SU-DHL-6 (cell line): ENCODE measurements at regions not wholly inside any gene's neighbourhood (a gene's known extent, or its start where the extent isn't known, plus 50 kb on each side); places are given as distances from the start of the nearest gene placed in this dataset.

Experiments
- H2AFZ ChIP-seq: fragments of 200-600 bp; sonication (generic); 2 replicates; pipeline ENCODE4 v1.6.1; 2014; ENCODE audit warnings: low read depth, mild to moderate bottlenecking, moderate library complexity, mixed read lengths, antibody characterized with exemption, low read length; ENCODE audit not compliant: severe bottlenecking
- H3F3A ChIP-seq: fragments of 200-600 bp; shearing (Covaris generic); 2 replicates; pipeline ENCODE4 v1.6.0; 2016; ENCODE audit warnings: antibody characterized with exemption, mild to moderate bottlenecking; ENCODE audit not compliant: insufficient read depth
- H3K27ac ChIP-seq: fragments of 200-600 bp; sonication (generic); 2 replicates; pipeline ENCODE4 v1.5.1; 2016; ENCODE audit warnings: low read depth, mild to moderate bottlenecking, low read length, moderate library complexity, mixed read lengths
- H3K27me3 ChIP-seq: fragments of 200-600 bp; sonication (generic), shearing (Covaris generic); 2 replicates; pipeline ENCODE4 v1.6.0; 2014; ENCODE audit warnings: mild to moderate bottlenecking, low read length
- H3K36me3 ChIP-seq: fragments of 200-600 bp; sonication (generic); 2 replicates; pipeline ENCODE4 v1.6.1; 2014; ENCODE audit warnings: mild to moderate bottlenecking, low read length, mixed read lengths
- H3K4me2 ChIP-seq: fragments of 300-600, 200-600 bp; shearing (Covaris generic), sonication (generic); 2 replicates; pipeline ENCODE4 v1.6.0; 2014; ENCODE audit warnings: low read length, low read depth, mild to moderate bottlenecking; ENCODE audit not compliant: poor library complexity, severe bottlenecking
- H3K4me3 ChIP-seq: fragments of 200-600 bp; sonication (generic); 2 replicates; pipeline ENCODE4 v1.5.1; 2014; ENCODE audit warnings: antibody characterized with exemption, low read length, mild to moderate bottlenecking, mixed read lengths; ENCODE audit not compliant: insufficient read depth, poor library complexity, severe bottlenecking
- H3K79me2 ChIP-seq: fragments of 200-600 bp; sonication (generic); 2 replicates; pipeline ENCODE4 v1.6.1; 2014; ENCODE audit warnings: mild to moderate bottlenecking, low read length, moderate library complexity; ENCODE audit not compliant: insufficient read depth
- H3K9ac ChIP-seq: fragments of 200-600 bp; sonication (generic); 2 replicates; pipeline ENCODE4 v1.7.0; 2014; ENCODE audit warnings: mild to moderate bottlenecking, low read length
- H3K9me2 ChIP-seq: fragments of 200-600 bp; sonication (generic); replicated peaks from 2 replicates; pipeline ENCODE4 v1.6.1; 2014; ENCODE audit warnings: low read length; ENCODE audit not compliant: insufficient read depth
- H3K9me3 ChIP-seq: fragments of 200-600 bp; sonication (generic); 2 replicates; pipeline ENCODE4 v1.6.1; 2014; ENCODE audit warnings: low read length, mixed read lengths; ENCODE audit not compliant: insufficient read depth
- H4K20me1 ChIP-seq: fragments of 200-600 bp; sonication (generic); 2 replicates; pipeline ENCODE4 v1.6.1; 2014; ENCODE audit warnings: low read depth, mild to moderate bottlenecking, antibody characterized with exemption, low read length, moderate library complexity, mixed read lengths
- EZH2phosphoT487 ChIP-seq: fragments of 200-600 bp; sonication (generic), shearing (Covaris generic); conservative IDR thresholded peaks from 2 replicates; pipeline ENCODE4 v1.6.1; 2018; ENCODE audit warnings: mild to moderate bottlenecking, antibody characterized with exemption, low read length, moderate library complexity, mixed read lengths
- TF ChIP-seq, protein P1 (sequence below): fragments of 200-600 bp; sonication (generic); IDR thresholded peaks from one replicate; pipeline ENCODE4 v1.5.1; 2017; ENCODE audit warnings: antibody characterized with exemption, mild to moderate bottlenecking, low read length, moderate library complexity; ENCODE audit not compliant: insufficient read depth, poor library complexity, severe bottlenecking

- TF ChIP-seq EZH2phosphoT487, result no peak
- TF ChIP-seq, protein P1, sequence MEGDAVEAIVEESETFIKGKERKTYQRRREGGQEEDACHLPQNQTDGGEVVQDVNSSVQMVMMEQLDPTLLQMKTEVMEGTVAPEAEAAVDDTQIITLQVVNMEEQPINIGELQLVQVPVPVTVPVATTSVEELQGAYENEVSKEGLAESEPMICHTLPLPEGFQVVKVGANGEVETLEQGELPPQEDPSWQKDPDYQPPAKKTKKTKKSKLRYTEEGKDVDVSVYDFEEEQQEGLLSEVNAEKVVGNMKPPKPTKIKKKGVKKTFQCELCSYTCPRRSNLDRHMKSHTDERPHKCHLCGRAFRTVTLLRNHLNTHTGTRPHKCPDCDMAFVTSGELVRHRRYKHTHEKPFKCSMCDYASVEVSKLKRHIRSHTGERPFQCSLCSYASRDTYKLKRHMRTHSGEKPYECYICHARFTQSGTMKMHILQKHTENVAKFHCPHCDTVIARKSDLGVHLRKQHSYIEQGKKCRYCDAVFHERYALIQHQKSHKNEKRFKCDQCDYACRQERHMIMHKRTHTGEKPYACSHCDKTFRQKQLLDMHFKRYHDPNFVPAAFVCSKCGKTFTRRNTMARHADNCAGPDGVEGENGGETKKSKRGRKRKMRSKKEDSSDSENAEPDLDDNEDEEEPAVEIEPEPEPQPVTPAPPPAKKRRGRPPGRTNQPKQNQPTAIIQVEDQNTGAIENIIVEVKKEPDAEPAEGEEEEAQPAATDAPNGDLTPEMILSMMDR, result no peak
- H3K36me3 ChIP-seq, result no peaks in the 10 kb centered on the region
- H3K9me3 ChIP-seq, result no peaks in the 10 kb centered on the region
- no peaks in the 10 kb centered on the region for H3K9me2 ChIP-seq
- no peaks in the 10 kb centered on the region for H3K79me2 ChIP-seq
- H3K27ac ChIP-seq, result no peak overlapping the region
- H3F3A ChIP-seq, result no peaks in the 10 kb centered on the region
- H2AFZ ChIP-seq, result no peak overlapping the region
- no peak overlapping the region for H3K9ac ChIP-seq
- no peak overlapping the region for H3K4me2 ChIP-seq
- H3K4me3 ChIP-seq, result no peak overlapping the region
- H3K27me3 ChIP-seq, result no peaks in the 10 kb centered on the region
- H4K20me1 ChIP-seq, result no peaks in the 10 kb centered on the region
Measured at GRCh38 chr1:30286988-30287839, 436.2 kb downstream of the MATN1 start.

- no peaks in the 10 kb centered on the region for H3F3A ChIP-seq
- H3K9ac ChIP-seq, result no peak overlapping the region
- no peaks in the 10 kb centered on the region for H3K9me2 ChIP-seq
- no peaks in the 10 kb centered on the region for H3K36me3 ChIP-seq
- H3K79me2 ChIP-seq, result no peaks in the 10 kb centered on the region
- no peak overlapping the region for H3K4me2 ChIP-seq
- H2AFZ ChIP-seq, result no peak overlapping the region
- no peak overlapping the region for H3K27ac ChIP-seq
- H3K27me3 ChIP-seq, result no peaks in the 10 kb centered on the region
- H4K20me1 ChIP-seq, result no peaks in the 10 kb centered on the region
- TF ChIP-seq, protein P1, result no peak
- TF ChIP-seq EZH2phosphoT487, result no peak
- no peak overlapping the region for H3K4me3 ChIP-seq
- H3K9me3 ChIP-seq, result no peaks in the 10 kb centered on the region
Measured at GRCh38 chr1:30286241-30286987, 437.0 kb downstream of the MATN1 start.

DNA sequence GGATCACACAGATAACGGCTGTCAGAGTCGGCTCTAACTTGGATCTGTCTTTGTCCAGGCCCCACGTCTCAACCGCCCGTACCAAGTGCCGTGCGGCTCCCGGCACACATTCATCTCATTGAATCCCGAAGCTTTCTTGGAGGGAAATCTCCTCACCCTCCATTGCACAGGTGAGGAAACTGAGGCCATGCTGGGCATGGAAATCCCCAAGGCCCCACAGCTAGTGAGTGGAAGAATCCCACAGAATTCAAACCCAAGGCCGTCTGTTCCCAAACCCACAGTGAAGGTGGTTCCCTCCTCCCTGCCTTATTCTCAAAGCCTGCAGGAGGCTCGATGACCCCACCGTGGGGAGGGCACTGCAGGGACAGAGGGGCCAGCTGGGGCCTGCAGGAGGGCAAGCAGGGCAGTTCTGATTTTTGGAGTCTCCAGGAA lies 437.9 kb downstream of the MATN1 start:
- Histone ChIP-seq H3K9ac (no peak overlapping the region), H3K79me2 (no peaks in the 10 kb centered on the region), H3K4me2 (no peak overlapping the region)

More for the DNA sequence above, 437.9 kb downstream of the MATN1 start:
- H3K9me2 ChIP-seq, result no peaks in the 10 kb centered on the region
- H3F3A ChIP-seq, result no peaks in the 10 kb centered on the region
- TF ChIP-seq, protein P1, result no peak
- no peak for TF ChIP-seq EZH2phosphoT487
- no peak overlapping the region for H2AFZ ChIP-seq
- H3K4me3 ChIP-seq, result no peak overlapping the region
- no peaks in the 10 kb centered on the region for H3K27me3 ChIP-seq
- no peaks in the 10 kb centered on the region for H4K20me1 ChIP-seq
- H3K36me3 ChIP-seq, result no peaks in the 10 kb centered on the region
- H3K27ac ChIP-seq, result no peak overlapping the region
- no peaks in the 10 kb centered on the region for H3K9me3 ChIP-seq
